Cerebellar nuclear complex (tissue), 1 donor: ENCODE measurements at regions not wholly inside any gene's neighbourhood (a gene's known extent, or its start where the extent isn't known, plus 50 kb on each side); places are given as distances from the start of the nearest gene placed in this dataset.
"Not testable (repeated sequence)": the region's sequence is repeated elsewhere in the genome, so short reads cannot be mapped to it uniquely, and the experiment has no call there.

Source experiments
- DNase-seq, 2 experiments: peaks; one replicate each; lab custom pipeline; 2025; lab: John Stamatoyannopoulos, UW

DNA sequence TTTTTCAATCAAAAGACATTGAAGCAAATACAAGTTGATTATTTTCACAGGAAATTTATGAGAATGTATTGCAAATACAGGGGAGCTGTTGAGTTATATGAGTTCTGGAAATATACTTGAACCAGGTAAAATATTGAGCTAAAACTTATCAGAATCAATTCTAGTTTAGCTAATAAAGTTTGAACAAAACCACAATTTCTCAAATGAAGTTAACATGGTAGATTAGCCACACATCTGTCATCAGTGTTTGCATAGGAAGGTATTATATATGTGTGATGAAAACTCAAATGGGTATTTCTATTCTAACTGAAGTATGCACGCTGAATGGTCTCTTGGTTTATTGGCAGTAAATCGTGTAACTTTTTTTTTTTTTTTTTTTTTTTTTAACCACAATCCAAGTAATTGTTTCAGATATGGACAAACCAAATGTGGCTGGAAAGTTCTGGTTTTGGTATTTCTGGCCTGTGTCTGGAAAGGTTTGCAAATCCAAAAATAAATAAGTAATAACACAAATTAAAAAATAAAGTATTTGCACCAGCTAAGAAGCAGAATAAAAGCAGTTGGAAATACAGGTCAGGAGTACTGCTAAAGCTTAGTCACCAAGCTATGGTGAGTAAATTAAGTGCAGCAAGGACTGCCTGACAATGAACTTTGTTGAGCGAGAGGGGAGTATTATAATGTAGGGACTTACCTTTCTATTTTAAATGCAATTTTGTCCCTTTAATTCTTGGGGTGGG, 479.1 kb upstream of the FANCL start:
- DNase-seq = no peak

- DNase-seq = no peak
These were observed 474.2 kb upstream of the FANCL start for GRCh38 chr2:58715344-58715743.

DNA sequence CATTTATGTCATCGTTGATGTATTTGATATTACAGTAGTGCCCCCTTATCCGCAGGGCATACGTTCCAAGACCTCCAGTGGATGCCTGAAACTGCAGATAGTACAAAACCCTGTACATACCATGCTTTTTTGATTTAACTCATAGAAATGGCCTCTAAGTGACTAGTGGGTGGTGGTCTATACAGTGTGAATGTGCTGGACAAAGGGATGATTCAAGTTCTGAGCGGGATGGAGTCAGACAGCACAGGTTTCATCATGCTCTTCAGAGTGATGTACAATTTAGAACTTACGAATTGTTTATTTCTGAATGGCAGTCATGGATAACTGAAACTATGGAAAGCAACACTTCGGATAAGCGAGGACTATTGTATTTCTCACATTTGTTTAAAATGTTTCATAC, 473.1 kb upstream of the FANCL start:
- DNase-seq = no peak

- DNase-seq = no peak
These were observed 469.7 kb upstream of the FANCL start for GRCh38 chr2:58710795-58711279.

DNA sequence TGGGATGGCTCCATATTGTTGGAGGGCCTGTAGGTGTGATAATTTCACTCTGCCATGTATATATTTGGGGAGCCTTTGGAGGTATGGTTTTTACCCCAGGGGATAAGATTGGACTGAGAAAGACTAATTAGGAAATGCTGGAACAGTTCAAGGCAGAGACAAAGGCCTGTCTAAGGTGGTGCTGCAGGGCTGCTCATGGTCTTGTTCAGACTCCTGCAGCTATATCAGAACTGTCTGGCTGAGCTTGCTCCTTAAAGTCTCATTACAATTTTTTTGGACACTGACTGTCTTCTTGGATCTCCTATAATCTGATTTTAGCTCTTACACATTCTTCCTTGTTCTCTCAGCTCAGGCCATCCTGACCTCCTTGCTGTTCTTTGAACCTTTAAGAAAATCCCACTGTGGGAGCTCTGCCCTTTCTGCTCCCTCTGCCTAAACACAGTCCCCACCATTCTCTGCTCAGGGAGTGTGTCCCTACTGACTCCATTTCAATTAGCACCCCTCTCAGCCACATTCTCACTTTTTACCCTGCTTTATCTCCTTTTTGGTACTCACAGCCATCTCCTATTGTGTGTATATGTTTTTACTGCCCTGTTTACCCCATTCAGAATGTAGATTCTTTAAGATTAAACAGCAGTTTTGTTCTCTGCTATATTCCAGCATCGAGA, 468.7 kb upstream of the FANCL start:
- DNase-seq = no peak

GRCh38 chr2:58709274-58709673, 468.1 kb upstream of the FANCL start:
- DNase-seq = no peak

DNA sequence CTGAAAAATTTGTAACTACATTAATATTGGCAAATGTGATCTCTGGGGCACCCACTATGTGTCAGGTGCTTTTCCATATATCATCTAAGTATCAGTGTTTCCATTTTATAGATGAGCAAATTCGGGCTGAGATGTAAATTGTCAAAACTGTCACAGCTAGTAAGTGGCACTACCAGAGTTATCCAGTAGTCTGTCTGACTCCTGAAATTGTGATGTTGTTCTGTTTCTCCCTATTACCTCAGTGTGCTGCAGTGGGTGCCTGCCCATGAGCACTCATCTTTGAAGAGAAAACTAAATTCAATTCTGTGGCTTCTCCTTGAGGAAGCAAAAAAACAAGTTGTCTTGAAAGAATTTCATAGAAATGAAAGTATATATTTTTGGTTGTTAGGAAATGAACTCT, 467.4 kb upstream of the FANCL start:
- no peak for DNase-seq

DNA sequence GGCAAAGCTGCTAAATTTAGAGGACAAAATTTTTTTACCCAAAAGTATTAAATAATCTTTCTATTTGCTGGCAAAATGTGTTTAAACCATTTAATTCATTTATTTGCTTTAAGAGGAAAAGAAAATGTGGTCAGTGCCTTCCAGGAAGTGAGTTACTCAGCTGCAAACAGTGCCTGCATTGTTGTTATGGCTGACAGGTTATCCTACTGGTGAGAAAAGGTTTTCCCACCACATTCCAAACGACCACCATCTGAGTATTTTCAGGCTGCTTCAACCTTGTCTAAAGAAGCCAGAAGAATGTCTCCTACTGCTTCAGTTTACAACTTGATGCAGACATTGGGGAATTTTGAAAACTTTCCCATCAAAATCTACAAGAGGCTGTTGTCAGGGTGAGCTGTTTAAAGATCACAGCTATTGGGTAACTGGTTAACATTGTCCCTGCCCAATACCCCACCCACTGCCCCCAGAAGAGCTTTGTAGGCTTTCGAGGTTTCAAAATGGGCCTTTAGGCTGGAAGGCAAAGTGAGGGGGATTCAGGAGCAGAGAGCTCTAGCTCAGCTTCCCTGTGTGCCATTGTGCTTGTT, 461.3 kb upstream of the FANCL start:
- no peak for DNase-seq

GRCh38 chr2:58701688-58702301, 460.7 kb upstream of the FANCL start:
- DNase-seq = no peak

DNA sequence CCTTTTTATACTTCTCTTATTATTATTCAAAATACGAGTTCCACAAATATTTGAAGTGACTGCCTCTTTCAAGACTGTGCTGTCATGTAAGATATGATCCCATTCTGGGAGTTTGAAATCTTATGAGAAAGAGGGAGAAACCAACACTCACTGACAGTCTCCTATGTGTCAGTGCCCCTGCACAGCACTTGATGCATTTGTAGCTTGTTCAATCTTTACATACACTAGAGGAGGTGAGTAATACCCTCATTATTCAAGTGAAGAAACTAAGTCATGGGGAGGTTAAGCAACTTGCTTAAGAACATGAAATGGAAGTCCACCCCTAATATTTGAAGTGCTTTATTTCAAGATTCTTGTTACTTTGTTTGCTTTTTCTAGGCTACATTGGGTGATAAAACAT, 459.5 kb upstream of the FANCL start:
- no peak for DNase-seq

GRCh38 chr2:58699411-58699810, 458.3 kb upstream of the FANCL start:
- no peak for DNase-seq

DNA sequence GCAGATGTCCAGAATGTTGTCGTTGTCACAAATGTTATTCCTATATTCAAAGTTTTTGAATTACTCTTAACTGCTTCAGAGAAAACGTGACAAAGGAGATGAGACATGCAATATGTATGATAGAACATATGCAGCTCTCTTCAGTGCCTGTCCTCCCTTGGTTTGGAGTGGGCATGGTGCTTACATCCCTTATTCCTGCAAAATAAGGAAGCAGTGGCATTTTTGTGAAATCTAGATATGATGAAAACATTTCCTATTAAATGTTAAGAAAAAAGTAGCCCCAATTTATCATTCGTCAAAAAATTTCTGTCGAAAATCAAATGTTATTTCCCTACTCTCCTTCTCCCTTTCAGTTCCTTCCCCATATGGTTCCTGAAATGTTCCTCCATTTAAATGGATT, 457.5 kb upstream of the FANCL start:
- DNase-seq = no peak

DNA sequence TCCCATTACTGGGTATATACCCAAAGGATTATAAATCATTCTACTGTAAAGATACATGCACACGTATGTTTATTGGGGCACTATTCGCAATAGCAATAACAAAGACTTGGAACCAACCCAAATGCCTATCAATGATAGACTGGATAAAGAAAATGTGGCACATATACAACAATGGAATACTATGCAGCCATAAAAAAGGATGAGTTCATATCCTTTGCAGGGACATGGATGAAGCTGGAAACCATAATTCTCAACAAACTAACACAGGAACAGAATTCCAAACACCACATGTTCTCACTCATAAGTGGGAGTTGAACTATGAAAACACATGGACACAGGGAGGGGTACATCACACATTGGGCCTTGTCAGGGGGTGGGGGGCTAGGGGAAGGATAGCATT, 453.0 kb upstream of the FANCL start:
- not testable (repeated sequence) for DNase-seq

- DNase-seq = not testable (repeated sequence)
These were observed 449.9 kb upstream of the FANCL start for GRCh38 chr2:58691041-58691440.

GRCh38 chr2:58688813-58689212, 447.7 kb upstream of the FANCL start:
- DNase-seq = no peak

DNA sequence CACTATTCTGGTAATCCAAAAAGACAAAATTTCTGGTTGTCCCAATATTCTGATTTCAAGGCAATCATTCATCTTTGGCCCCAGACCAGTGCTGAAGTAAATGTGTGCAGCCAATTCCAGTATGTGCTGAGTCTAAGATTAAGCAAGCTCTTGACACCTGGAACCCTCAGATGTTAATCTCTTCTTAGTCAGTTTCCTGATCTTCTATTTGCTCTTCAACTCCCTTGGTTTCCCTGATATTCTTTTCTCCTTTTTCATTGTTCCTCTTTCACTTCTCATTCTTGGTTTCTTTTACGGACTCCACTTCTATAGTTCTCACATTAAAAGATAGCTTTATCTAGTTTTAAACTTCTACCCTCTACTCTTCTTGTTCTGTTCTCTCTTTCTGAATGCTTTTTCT, 445.7 kb upstream of the FANCL start:
- DNase-seq = no peak

- DNase-seq = no peak
These were observed 439.7 kb upstream of the FANCL start for GRCh38 chr2:58680755-58681310.

GRCh38 chr2:58677748-58678147, 436.6 kb upstream of the FANCL start:
- no peak for DNase-seq

DNA sequence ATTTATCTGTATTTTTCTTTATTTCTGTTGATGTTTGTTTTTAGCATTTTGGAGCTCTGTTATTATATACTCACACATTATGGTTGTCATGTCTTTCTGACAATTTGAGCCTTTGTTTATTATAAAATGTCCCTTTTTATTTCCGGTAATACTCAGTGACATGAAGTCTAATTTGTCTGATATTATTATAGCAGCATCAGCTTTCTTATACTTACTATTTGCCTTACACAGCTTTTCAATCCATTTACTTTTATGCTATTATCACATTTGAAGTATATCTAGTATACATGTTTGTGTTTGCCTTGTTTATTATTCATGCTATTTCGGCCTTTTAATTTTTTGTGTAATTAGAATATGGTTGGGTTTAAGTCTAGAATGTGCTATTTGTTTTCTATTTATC, 430.6 kb upstream of the FANCL start:
- DNase-seq = no peak

DNA sequence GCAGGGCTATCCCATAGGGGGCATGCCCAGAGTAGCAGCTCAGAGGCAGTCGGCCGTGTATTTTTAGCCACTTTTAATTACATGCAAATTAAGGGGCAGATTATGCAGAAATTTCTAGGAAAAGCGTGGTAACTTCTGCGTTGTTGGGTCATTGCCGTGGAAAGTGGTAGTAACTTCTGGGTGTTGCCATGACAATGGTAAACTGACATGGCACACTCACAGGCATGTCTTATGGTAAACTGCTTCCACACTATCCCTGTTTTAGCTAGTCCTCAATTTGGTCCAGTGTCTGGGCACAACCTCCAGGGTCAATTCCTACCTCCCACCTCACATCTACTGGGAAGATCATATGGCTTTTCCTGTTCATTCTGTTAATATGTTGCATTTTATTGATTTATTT, 428.9 kb upstream of the FANCL start:
- DNase-seq = no peak

- no peak for DNase-seq
These were observed 426.1 kb upstream of the FANCL start for GRCh38 chr2:58667137-58667774.
